HG03103 (cell line): ENCODE measurements at regions not wholly inside any gene's neighbourhood (a gene's known extent, or its start where the extent isn't known, plus 50 kb on each side); places are given as distances from the start of the nearest gene placed in this dataset.
A peak's percentile ranks its signal among the peaks of the same experiment; 100 is the strongest.

Experiments
- ATAC-seq: cut with Tn5 transposase; IDR thresholded peaks from one replicate; pipeline ENCODE4 v1.9.1; 2021; ENCODE audit warnings: low read depth; ENCODE audit not compliant: unreplicated experiment

GRCh38 chr4:184879271-184879670 is 53.5 kb upstream of the ACSL1 start:
- ATAC-seq: no peak

- no peak for ATAC-seq
Observed at GRCh38 chr4:184882276-184882675, 56.5 kb upstream of the ACSL1 start.

- ATAC-seq: no peak
Observed at GRCh38 chr4:184883024-184883423, 57.3 kb upstream of the ACSL1 start.

- no peak for ATAC-seq
Observed at GRCh38 chr4:184884883-184885282, 59.1 kb upstream of the ACSL1 start.

GRCh38 chr4:184885602-184886001 is 59.8 kb upstream of the ACSL1 start:
- no peak for ATAC-seq

- no peak for ATAC-seq
Observed at GRCh38 chr4:184887333-184887732, 61.6 kb upstream of the ACSL1 start.

GRCh38 chr4:184887947-184888346 is 62.2 kb upstream of the ACSL1 start:
- no peak for ATAC-seq

- ATAC-seq: no peak
Observed at GRCh38 chr4:184889666-184890335, 64.0 kb upstream of the ACSL1 start.

- ATAC-seq: no peak
Observed at GRCh38 chr4:184890499-184890898, 64.7 kb upstream of the ACSL1 start.

GRCh38 chr4:184891816-184892397 is 66.1 kb upstream of the ACSL1 start:
- ATAC-seq: no peak

- no peak for ATAC-seq
Observed at GRCh38 chr4:184892999-184893398, 67.2 kb upstream of the ACSL1 start.

- ATAC-seq: no peak
Observed at GRCh38 chr4:184893801-184894571, 68.2 kb upstream of the ACSL1 start.

GRCh38 chr4:184895012-184895695 is 69.4 kb upstream of the ACSL1 start:
- ATAC-seq: no peak

- peak; percentile 67 for ATAC-seq
Observed at GRCh38 chr4:184896868-184897715, 71.3 kb upstream of the ACSL1 start.

- no peak for ATAC-seq
Observed at GRCh38 chr4:184897895-184898294, 72.1 kb upstream of the ACSL1 start.

- ATAC-seq: no peak
Observed at GRCh38 chr4:184898793-184899192, 73.0 kb upstream of the ACSL1 start.

- ATAC-seq: no peak
Observed at GRCh38 chr4:184899261-184900134, 73.7 kb upstream of the ACSL1 start.

GRCh38 chr4:184900184-184900583 is 74.4 kb upstream of the ACSL1 start:
- ATAC-seq: no peak

- ATAC-seq: no peak
Observed at GRCh38 chr4:184902550-184902949, 76.8 kb upstream of the ACSL1 start.
